GM12878 (cell line): ENCODE measurements at regions not wholly inside any gene's neighbourhood (a gene's known extent, or its start where the extent isn't known, plus 50 kb on each side); places are given as distances from the start of the nearest gene placed in this dataset.

Experiments
- CEBPB ChIP-seq, 2 experiments: fragments of 150-350 bp in 1 of 2; IDR thresholded peaks; 2 replicates each; pipeline ENCODE4 v1.6.1; 2012 to 2014; ENCODE audit warnings: low read depth in 2 of 2, low read length in 2 of 2, borderline replicate concordance in 1 of 2, inconsistent platforms in 1 of 2
- JUND ChIP-seq: IDR thresholded peaks from 2 replicates; pipeline ENCODE4 v1.6.1; 2012; ENCODE audit warnings: low read depth, mild to moderate bottlenecking, low read length, improper control_type of control experiment, moderate library complexity
- SIN3A ChIP-seq: IDR thresholded peaks from 2 replicates; pipeline ENCODE4 v1.6.1; 2012; ENCODE audit warnings: low read depth, low read length, improper control_type of control experiment
- SMAD1 ChIP-seq: fragments of 450-650 bp; IDR thresholded peaks from 2 replicates; pipeline ENCODE4 v1.6.1; 2018; ENCODE audit warnings: mild to moderate bottlenecking, low read depth; ENCODE audit not compliant: partially characterized antibody
- TF ChIP-seq, protein P1 (sequence below): IDR thresholded peaks from 2 replicates; pipeline ENCODE4 v1.6.1; 2011; ENCODE audit warnings: mild to moderate bottlenecking, low read depth, low read length, moderate library complexity; ENCODE audit not compliant: insufficient replicate concordance
- TF ChIP-seq, protein P2 (sequence below): fragments of 450-650 bp; IDR thresholded peaks from 2 replicates; pipeline ENCODE4 v1.6.1; 2017; ENCODE audit warnings: mild to moderate bottlenecking, low read depth, inconsistent platforms; ENCODE audit not compliant: poor library complexity, severe bottlenecking
- TF ChIP-seq, protein P3 (sequence below), 3 experiments: IDR thresholded peaks in 2 of 3; conservative IDR thresholded peaks in 1 of 3; 2 replicates each; pipeline ENCODE4 v1.5.1; 2011; ENCODE audit warnings: low read depth in 3 of 3, low read length in 3 of 3, mild to moderate bottlenecking in 3 of 3, control low read depth in 2 of 3, moderate library complexity in 2 of 3, inconsistent platforms in 1 of 3, mixed read lengths in 1 of 3; ENCODE audit not compliant: control insufficient read depth in 2 of 3, insufficient read depth in 1 of 3; ENCODE audit errors: extremely low read depth in 1 of 3
- TF ChIP-seq, protein P4 (sequence below): fragments of 450-650 bp; IDR thresholded peaks from 2 replicates; pipeline ENCODE4 v1.6.1; 2016; ENCODE audit warnings: mild to moderate bottlenecking

DNA sequence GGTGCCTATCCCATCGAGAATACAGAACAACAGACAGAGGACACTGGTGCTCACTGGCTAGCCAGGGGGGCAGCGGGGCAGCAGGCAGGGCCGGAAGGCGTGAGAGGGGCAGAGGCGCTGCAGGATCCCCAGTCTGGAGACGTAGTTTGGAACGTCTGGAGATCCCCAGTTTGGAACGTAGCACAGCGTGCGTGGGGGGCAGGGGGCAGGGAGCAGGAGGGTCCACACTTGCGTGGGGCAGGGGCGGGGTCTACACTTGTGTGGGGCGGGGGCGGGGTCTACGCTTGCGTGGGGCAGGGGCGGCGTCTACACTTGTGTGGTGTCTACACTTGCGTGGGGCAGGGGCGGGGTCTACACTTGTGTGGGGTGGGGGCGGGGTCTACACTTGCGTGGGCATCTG lies 107.2 kb downstream of the DACT2 start:
- TF ChIP-seq SMAD1 (no peak), JUND (no peak), SIN3A (no peak), CEBPB (IDR thresholded peaks at IDR 0.05; ENCODE audit: borderline replicate concordance in 1 of 2, low read depth in 2 of 2, low read length in 2 of 2) (no peak)
- TF ChIP-seq, protein P1, sequence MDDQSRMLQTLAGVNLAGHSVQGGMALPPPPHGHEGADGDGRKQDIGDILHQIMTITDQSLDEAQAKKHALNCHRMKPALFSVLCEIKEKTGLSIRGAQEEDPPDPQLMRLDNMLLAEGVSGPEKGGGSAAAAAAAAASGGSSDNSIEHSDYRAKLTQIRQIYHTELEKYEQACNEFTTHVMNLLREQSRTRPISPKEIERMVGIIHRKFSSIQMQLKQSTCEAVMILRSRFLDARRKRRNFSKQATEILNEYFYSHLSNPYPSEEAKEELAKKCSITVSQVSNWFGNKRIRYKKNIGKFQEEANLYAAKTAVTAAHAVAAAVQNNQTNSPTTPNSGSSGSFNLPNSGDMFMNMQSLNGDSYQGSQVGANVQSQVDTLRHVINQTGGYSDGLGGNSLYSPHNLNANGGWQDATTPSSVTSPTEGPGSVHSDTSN: no peak
- TF ChIP-seq, protein P2, sequence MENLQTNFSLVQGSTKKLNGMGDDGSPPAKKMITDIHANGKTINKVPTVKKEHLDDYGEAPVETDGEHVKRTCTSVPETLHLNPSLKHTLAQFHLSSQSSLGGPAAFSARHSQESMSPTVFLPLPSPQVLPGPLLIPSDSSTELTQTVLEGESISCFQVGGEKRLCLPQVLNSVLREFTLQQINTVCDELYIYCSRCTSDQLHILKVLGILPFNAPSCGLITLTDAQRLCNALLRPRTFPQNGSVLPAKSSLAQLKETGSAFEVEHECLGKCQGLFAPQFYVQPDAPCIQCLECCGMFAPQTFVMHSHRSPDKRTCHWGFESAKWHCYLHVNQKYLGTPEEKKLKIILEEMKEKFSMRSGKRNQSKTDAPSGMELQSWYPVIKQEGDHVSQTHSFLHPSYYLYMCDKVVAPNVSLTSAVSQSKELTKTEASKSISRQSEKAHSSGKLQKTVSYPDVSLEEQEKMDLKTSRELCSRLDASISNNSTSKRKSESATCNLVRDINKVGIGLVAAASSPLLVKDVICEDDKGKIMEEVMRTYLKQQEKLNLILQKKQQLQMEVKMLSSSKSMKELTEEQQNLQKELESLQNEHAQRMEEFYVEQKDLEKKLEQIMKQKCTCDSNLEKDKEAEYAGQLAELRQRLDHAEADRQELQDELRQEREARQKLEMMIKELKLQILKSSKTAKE: no peak
- TF ChIP-seq, protein P3, sequence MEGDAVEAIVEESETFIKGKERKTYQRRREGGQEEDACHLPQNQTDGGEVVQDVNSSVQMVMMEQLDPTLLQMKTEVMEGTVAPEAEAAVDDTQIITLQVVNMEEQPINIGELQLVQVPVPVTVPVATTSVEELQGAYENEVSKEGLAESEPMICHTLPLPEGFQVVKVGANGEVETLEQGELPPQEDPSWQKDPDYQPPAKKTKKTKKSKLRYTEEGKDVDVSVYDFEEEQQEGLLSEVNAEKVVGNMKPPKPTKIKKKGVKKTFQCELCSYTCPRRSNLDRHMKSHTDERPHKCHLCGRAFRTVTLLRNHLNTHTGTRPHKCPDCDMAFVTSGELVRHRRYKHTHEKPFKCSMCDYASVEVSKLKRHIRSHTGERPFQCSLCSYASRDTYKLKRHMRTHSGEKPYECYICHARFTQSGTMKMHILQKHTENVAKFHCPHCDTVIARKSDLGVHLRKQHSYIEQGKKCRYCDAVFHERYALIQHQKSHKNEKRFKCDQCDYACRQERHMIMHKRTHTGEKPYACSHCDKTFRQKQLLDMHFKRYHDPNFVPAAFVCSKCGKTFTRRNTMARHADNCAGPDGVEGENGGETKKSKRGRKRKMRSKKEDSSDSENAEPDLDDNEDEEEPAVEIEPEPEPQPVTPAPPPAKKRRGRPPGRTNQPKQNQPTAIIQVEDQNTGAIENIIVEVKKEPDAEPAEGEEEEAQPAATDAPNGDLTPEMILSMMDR (IDR thresholded peaks at IDR 0.05 in 2 of 3, conservative IDR thresholded peaks at IDR 0.05 in 1 of 3; ENCODE audit: control insufficient read depth in 2 of 3, extremely low read depth in 1 of 3, insufficient read depth in 1 of 3, low read depth in 3 of 3, low read length in 3 of 3): no peak
- TF ChIP-seq, protein P4, sequence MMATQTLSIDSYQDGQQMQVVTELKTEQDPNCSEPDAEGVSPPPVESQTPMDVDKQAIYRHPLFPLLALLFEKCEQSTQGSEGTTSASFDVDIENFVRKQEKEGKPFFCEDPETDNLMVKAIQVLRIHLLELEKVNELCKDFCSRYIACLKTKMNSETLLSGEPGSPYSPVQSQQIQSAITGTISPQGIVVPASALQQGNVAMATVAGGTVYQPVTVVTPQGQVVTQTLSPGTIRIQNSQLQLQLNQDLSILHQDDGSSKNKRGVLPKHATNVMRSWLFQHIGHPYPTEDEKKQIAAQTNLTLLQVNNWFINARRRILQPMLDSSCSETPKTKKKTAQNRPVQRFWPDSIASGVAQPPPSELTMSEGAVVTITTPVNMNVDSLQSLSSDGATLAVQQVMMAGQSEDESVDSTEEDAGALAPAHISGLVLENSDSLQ: no peak
